Upper lobe of left lung (tissue), 4 donors: ENCODE measurements at regions not wholly inside any gene's neighbourhood (a gene's known extent, or its start where the extent isn't known, plus 50 kb on each side); places are given as distances from the start of the nearest gene placed in this dataset.

ENCODE experiments used
- POLR2A ChIP-seq, 4 donors: fragments of 450-650 bp; IDR thresholded peaks; one replicate each; pipeline ENCODE4 v1.5.1; 2016 to 2017; ENCODE audit warnings: antibody characterized with exemption in 4 of 4, mild to moderate bottlenecking in 2 of 4
- POLR2AphosphoS5 ChIP-seq, 2 donors: sonication (generic); formaldehyde crosslinking; IDR thresholded peaks; one replicate each; pipeline ENCODE4 v1.5.1; 2017; ENCODE audit warnings: antibody characterized with exemption in 2 of 2

DNA sequence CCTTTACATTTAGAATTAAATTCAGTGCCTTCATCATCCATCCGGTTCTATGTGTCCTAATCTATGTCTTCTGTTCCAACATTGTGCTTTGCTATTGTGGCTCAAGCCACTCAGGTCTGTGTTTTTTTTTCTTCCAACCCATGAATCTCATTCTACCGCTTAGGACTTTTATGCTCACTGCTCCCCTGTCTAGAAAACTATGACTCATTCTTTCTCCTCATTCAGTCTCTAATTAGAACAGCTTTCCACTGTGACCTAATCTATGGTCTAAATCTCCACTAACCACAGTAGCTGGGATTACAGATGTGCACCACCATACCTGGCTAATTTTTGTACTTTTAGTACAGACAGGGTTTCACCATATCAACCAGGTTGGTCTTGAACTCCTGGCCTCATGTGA is 418.7 kb downstream of the KCNJ2 start:
- no peak for TF ChIP-seq POLR2A (IDR thresholded peaks at IDR 0.05)
- no peak for TF ChIP-seq POLR2AphosphoS5 (IDR thresholded peaks at IDR 0.05)
